CD4-positive, alpha-beta memory T cell (primary cell): ENCODE measurements at regions not wholly inside any gene's neighbourhood (a gene's known extent, or its start where the extent isn't known, plus 50 kb on each side); places are given as distances from the start of the nearest gene placed in this dataset.

Experiments used
- CTCF ChIA-PET: fragments of 350-600 bp; sonication (Branson Sonifier 250); formaldehyde crosslinking; loops from one replicate; lab custom pipeline; 2021; ENCODE audit warnings: inconsistent platforms; ENCODE audit not compliant: partially characterized antibody; lab: Charles Lee
- POLR2A ChIA-PET: fragments of 350-600 bp; sonication (Branson Sonifier 250); formaldehyde crosslinking; loops from one replicate; lab custom pipeline; 2021; ENCODE audit not compliant: partially characterized antibody; lab: Charles Lee
- DNase-seq, 5 donors: peaks; one replicate each; pipeline versions ENCODE4 v3.0.0 to v3.0.0-alpha.2; 2020 to 2022; ENCODE audit warnings: mixed read lengths in 1 of 5
- H3K27ac ChIP-seq: one replicate; pipeline ENCODE4 v1.7.0; 2013; ENCODE audit warnings: low read depth, low read length
- H3K27me3 ChIP-seq: 2 replicates; pipeline ENCODE4 v1.7.0; 2013; ENCODE audit warnings: mild to moderate bottlenecking, low read length, moderate library complexity; ENCODE audit not compliant: insufficient read depth
- H3K36me3 ChIP-seq: 2 replicates; pipeline ENCODE4 v1.7.0; 2013; ENCODE audit warnings: mild to moderate bottlenecking, low read length, moderate library complexity; ENCODE audit not compliant: insufficient read depth
- H3K4me1 ChIP-seq: 2 replicates; pipeline ENCODE4 v1.7.0; 2013; ENCODE audit warnings: mild to moderate bottlenecking, low read length, moderate library complexity; ENCODE audit not compliant: insufficient read depth
- H3K4me3 ChIP-seq, 2 donors: one replicate each; pipeline ENCODE4 v1.7.0; 2013; ENCODE audit warnings: low read length in 2 of 2, mild to moderate bottlenecking in 1 of 2
- H3K9me3 ChIP-seq, 2 donors: one replicate each; pipeline ENCODE4 v1.7.0; 2013; ENCODE audit warnings: low read length in 2 of 2, control low read depth in 1 of 2; ENCODE audit not compliant: control insufficient read depth in 1 of 2
- H3K27ac Mint-ChIP-seq, 7 donors: one replicate each; pipeline ENCODE4 v1.8.0; 2020 to 2021; ENCODE audit warnings: mixed read lengths in 7 of 7, mild to moderate bottlenecking in 6 of 7, inconsistent platforms in 3 of 7, moderate library complexity in 3 of 7
- H3K27me3 Mint-ChIP-seq, 2 donors: one replicate each; pipeline ENCODE4 v1.8.0; 2020 to 2021; ENCODE audit warnings: mixed read lengths in 2 of 2
- H3K36me3 Mint-ChIP-seq, 2 donors: one replicate each; pipeline ENCODE4 v1.8.0; 2020 to 2021; ENCODE audit warnings: mixed read lengths in 2 of 2, inconsistent platforms in 1 of 2, mild to moderate bottlenecking in 1 of 2
- H3K4me1 Mint-ChIP-seq, 4 donors: one replicate each; pipeline ENCODE4 v1.8.0; 2020 to 2021; ENCODE audit warnings: mixed read lengths in 4 of 4, mild to moderate bottlenecking in 1 of 4
- H3K4me3 Mint-ChIP-seq, 8 donors: one replicate each; pipeline ENCODE4 v1.8.0; 2020 to 2021; ENCODE audit warnings: mixed read lengths in 8 of 8, mild to moderate bottlenecking in 7 of 8, moderate library complexity in 6 of 8, inconsistent platforms in 3 of 8
- H3K9me3 Mint-ChIP-seq, 8 donors: one replicate each; pipeline ENCODE4 v1.8.0; 2020 to 2021; ENCODE audit warnings: mixed read lengths in 8 of 8, mild to moderate bottlenecking in 5 of 8, inconsistent platforms in 3 of 8, moderate library complexity in 1 of 8
- intact Hi-C: fragments of 100-400 bp; cut with micrococcal nuclease; formaldehyde crosslinking; loops from one replicate; pipeline ENCODE4 v1.15.1; 2023

DNA sequence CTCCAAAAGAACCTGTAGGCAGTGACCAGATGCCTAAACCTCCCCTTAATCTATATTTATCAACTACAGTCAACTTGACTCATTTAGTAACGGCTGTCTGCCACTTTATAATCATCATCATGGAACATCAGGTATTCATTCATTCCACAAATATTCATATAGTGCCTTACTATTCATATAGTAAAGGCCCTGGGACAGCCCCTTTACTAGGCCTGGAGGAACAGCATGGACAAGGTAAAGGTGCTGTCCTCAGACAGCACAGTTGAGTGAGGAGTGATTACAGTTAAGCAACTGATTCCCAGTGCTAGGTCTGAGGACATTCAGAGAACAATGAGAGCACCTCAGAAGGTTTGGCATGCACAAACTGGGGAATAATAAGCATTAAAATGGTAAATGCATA lies 346.5 kb upstream of the RORA start:
- H3K27ac ChIP-seq = no peak overlapping the region
- ChIA-PET CTCF (no interaction called here), POLR2A (no interaction called here)
- Mint-ChIP-seq H3K9me3 (peaks cover 0 to 9% (median 1%) of the 10 kb centered on the region in 8 donors), H3K27ac (no peak overlapping the region), H3K27me3 (peaks cover 11% of the 10 kb centered on the region in 2 donors), H3K36me3 (no peaks in the 10 kb centered on the region), H3K4me1 (no peaks in the 10 kb centered on the region), H3K4me3 (no peak overlapping the region)
- no peaks in the 10 kb centered on the region for H3K9me3 ChIP-seq
- no peaks in the 10 kb centered on the region for H3K27me3 ChIP-seq
- intact Hi-C loops = no loop called here
- H3K4me1 ChIP-seq = no peaks in the 10 kb centered on the region
- no peak for DNase-seq
- H3K4me3 ChIP-seq = no peak overlapping the region
- no peaks in the 10 kb centered on the region for H3K36me3 ChIP-seq

DNA sequence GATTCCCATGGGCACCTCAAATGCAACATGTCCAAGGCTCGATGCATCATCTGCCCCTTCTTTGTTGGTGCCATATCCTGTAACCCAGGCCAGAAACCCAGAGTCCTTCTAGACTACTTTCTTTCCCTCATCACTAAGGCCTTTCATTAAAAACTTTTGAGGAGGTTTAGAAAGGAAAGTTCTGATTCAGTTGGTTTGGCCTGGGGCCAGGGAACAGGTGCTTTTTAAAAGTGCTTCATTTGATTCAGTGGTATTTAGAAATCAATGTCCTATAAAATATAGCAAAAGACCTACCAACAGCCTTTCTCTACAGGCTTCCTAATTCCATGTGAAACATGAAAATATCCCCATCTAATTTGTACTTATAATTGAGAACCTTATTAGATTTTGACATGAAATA lies 341.9 kb upstream of the RORA start:
- no peak overlapping the region for H3K27ac ChIP-seq
- H3K4me1 ChIP-seq = no peaks in the 10 kb centered on the region
- Mint-ChIP-seq H3K4me3 (no peak overlapping the region), H3K27me3 (peaks cover 9 to 12% of the 10 kb centered on the region in 2 donors), H3K27ac (no peak overlapping the region), H3K36me3 (no peaks in the 10 kb centered on the region), H3K9me3 (peaks cover 0 to 3% (median 0%) of the 10 kb centered on the region in 8 donors), H3K4me1 (no peaks in the 10 kb centered on the region)
- CTCF ChIA-PET = no interaction called here
- H3K36me3 ChIP-seq = no peaks in the 10 kb centered on the region
- H3K4me3 ChIP-seq = no peak overlapping the region
- intact Hi-C loops = no loop called here
- no peaks in the 10 kb centered on the region for H3K27me3 ChIP-seq
- POLR2A ChIA-PET = no interaction called here
- DNase-seq = no peak
- no peaks in the 10 kb centered on the region for H3K9me3 ChIP-seq

DNA sequence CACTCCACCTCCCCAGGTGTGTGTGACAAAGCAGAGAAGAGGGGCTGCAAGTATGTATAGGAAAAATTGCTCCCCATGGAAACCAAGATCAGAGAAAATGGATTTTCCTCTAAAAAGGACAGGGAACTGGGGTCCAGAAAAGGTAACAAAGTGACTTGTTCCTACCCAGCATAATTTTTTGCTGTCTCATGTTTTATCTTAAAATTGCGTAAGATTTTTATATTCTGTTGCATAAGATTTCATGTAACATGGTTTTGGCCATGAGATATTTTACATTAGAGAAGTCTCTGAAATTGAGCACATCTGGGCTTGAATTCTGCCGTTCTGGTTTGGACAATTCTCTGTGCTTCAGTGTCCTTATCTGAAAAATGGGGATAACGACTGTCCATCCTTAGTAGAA lies 335.7 kb upstream of the RORA start:
- POLR2A ChIA-PET = no interaction called here
- Mint-ChIP-seq H3K36me3 (no peaks in the 10 kb centered on the region), H3K4me1 (no peaks in the 10 kb centered on the region), H3K27ac (no peak overlapping the region), H3K27me3 (peaks cover 7 to 8% of the 10 kb centered on the region in 2 donors), H3K9me3 (no peaks in the 10 kb centered on the region), H3K4me3 (no peak overlapping the region)
- Histone ChIP-seq H3K4me1 (no peaks in the 10 kb centered on the region), H3K4me3 (no peak overlapping the region), H3K36me3 (no peaks in the 10 kb centered on the region), H3K9me3 (no peaks in the 10 kb centered on the region), H3K27ac (no peak overlapping the region), H3K27me3 (no peaks in the 10 kb centered on the region)
- DNase-seq = no peak
- intact Hi-C loops = no loop called here
- CTCF ChIA-PET = no interaction called here

DNA sequence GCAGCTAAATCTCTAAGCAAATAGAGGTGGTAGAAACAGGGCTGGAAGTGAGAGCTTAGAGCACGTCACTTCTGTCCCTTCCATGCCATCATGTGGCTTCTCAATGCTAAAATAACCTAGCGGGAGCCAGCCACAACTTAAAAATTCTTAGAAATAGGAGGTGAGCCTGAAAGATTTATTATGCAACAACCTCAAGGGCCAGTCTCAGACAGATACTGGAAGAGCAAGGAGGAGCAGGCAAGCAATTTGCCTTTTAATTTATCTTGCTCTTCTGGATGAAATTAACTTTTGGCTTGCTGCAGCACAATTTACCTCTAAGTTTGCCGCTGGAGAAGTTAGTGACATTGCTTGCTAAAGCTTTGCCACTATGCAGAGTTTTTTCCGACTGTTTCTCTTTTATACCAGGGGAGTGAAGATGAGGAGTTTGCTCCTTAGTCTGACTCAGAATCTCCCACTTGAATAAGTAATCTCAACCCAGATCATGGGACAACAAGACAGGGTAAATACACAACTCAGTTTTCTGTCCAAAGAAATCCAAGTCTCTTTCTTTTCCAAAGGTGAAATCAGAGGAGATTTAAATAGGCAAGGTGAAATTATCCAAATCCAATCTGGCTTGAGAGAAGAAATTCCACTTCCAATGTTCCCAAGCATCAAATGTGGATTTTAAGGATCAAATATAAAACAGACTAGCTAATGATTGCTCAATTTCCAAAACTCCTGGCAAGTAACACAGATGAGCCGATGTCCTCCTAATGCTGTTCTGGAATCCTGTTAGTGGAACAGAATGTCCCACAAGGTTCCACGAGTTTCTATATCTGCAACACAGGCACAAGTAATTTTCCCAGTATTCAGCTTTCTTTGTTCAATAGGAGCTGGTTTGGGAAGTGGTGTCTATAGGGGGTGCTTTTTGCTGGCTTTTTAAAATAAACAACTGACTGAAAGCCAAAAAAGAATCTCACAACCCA lies 329.4 kb upstream of the RORA start:
- peaks cover 0 to 4% (median under 1%) of the 10 kb centered on the region in 4 donors for H3K4me1 Mint-ChIP-seq
- Histone ChIP-seq H3K9me3 (no peaks in the 10 kb centered on the region), H3K36me3 (no peaks in the 10 kb centered on the region), H3K27ac (no peak overlapping the region), H3K4me1 (no peaks in the 10 kb centered on the region), H3K27me3 (no peaks in the 10 kb centered on the region), H3K4me3 (no peak overlapping the region)
- no peak overlapping the region for H3K27ac Mint-ChIP-seq
- H3K27me3 Mint-ChIP-seq = peaks cover 5 to 6% of the 10 kb centered on the region in 2 donors
- ChIA-PET POLR2A (no interaction called here), CTCF (no interaction called here)
- DNase-seq = no peak
- no peak overlapping the region for H3K4me3 Mint-ChIP-seq
- no peaks in the 10 kb centered on the region for H3K36me3 Mint-ChIP-seq
- H3K9me3 Mint-ChIP-seq = no peaks in the 10 kb centered on the region
- intact Hi-C loops = no loop called here

DNA sequence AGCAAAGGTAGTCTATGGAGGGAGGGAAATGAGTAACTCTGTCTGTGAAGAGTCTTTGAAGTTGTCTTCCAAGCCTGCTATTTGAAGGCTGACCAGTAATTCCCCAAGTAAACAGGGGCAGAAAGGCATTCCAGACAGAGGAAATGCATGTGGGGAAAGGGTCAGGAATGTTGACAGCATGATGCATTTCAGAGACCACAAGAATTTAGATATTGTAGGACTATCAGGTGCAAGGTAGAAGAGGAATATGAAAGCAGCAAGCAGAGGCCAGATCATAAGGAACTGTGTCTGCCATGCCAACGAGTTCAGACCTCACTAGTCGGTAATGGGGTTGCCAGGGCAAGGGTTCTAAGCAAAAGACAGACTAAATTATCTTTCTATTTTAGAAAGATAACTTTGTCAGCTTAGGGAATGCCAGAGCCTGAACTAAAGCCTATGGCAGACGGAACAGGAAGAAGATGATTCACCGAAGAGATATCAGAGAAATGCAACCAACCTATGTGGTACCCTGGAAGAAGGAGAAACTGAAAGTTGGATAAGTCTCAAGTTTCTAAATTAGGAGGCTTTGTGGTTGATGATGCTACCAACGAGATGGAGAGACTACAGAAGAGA lies 327.0 kb upstream of the RORA start:
- H3K27me3 ChIP-seq = no peaks in the 10 kb centered on the region
- no peak overlapping the region for H3K27ac ChIP-seq
- H3K36me3 ChIP-seq = no peaks in the 10 kb centered on the region
- no peak for DNase-seq
- H3K4me1 Mint-ChIP-seq = peaks cover 0 to 4% (median under 1%) of the 10 kb centered on the region in 4 donors
- H3K27ac Mint-ChIP-seq = no peak overlapping the region
- H3K4me3 Mint-ChIP-seq = peak overlapping the region in 1 of 8 donors; percentile 14
- H3K4me3 ChIP-seq = no peak overlapping the region
- H3K27me3 Mint-ChIP-seq = peaks cover 3 to 5% of the 10 kb centered on the region in 2 donors
- no peaks in the 10 kb centered on the region for H3K4me1 ChIP-seq
- peaks cover 0 to under 1% (median 0%) of the 10 kb centered on the region in 8 donors for H3K9me3 Mint-ChIP-seq
- no peaks in the 10 kb centered on the region for H3K36me3 Mint-ChIP-seq
- no peaks in the 10 kb centered on the region for H3K9me3 ChIP-seq
- CTCF ChIA-PET = no interaction called here
- intact Hi-C loops = no loop called here
- POLR2A ChIA-PET = no interaction called here

DNA sequence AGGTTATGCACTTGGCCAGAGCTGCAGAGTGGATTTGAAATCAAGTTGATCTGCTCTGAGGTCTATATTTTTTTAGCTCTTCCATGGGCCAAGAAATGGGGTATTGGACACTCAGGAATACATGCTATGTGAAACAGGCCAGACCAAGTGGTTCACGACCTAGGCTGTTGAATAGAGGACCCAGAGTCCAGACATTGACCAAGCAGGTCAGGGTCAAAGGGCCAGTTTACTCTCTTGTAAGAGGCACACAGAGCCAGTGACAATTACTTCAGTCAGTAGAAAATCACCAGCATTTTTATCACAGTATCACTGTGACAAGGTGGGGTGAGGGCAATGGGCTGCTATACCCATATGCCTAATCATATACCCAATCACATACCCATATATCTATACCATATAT lies 320.6 kb upstream of the RORA start:
- H3K36me3 ChIP-seq = no peaks in the 10 kb centered on the region
- H3K27ac Mint-ChIP-seq = no peak overlapping the region
- no peak overlapping the region for H3K4me3 Mint-ChIP-seq
- no peaks in the 10 kb centered on the region for H3K4me1 Mint-ChIP-seq
- intact Hi-C loops = no loop called here
- H3K36me3 Mint-ChIP-seq = no peaks in the 10 kb centered on the region
- ChIA-PET POLR2A (no interaction called here), CTCF (no interaction called here)
- no peaks in the 10 kb centered on the region for H3K4me1 ChIP-seq
- no peak overlapping the region for H3K27ac ChIP-seq
- H3K9me3 Mint-ChIP-seq = peaks cover 0 to 3% (median 0%) of the 10 kb centered on the region in 8 donors
- no peak overlapping the region for H3K4me3 ChIP-seq
- H3K9me3 ChIP-seq = no peaks in the 10 kb centered on the region
- H3K27me3 Mint-ChIP-seq = peaks cover 8 to 13% of the 10 kb centered on the region in 2 donors
- DNase-seq = no peak
- no peaks in the 10 kb centered on the region for H3K27me3 ChIP-seq

DNA sequence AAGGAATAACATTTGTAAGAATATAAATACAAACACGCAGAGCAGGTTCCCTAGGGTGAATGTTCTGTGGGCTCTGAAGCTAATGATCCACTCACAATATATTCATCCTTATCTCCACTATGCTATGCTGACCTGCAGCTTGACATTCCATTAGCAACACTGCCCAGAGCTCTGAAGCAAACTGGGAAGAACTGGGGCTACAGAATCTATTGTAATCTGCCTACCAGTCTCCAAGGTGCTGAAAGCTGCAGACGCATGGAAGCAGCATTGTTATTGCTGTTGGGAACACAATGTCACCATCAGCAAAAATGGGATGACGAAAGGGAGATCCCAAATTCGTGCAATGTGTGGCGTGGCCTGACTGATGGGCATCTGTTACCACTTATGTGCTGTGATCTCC lies 316.7 kb upstream of the RORA start:
- Mint-ChIP-seq H3K9me3 (peaks cover 0 to 1% (median 0%) of the 10 kb centered on the region in 8 donors), H3K27me3 (peaks cover 5 to 7% of the 10 kb centered on the region in 2 donors), H3K4me3 (no peak overlapping the region), H3K36me3 (no peaks in the 10 kb centered on the region), H3K4me1 (no peaks in the 10 kb centered on the region), H3K27ac (no peak overlapping the region)
- intact Hi-C loops = no loop called here
- no peak for DNase-seq
- H3K27me3 ChIP-seq = no peaks in the 10 kb centered on the region
- H3K27ac ChIP-seq = no peak overlapping the region
- H3K36me3 ChIP-seq = no peaks in the 10 kb centered on the region
- no peak overlapping the region for H3K4me3 ChIP-seq
- H3K4me1 ChIP-seq = no peaks in the 10 kb centered on the region
- POLR2A ChIA-PET = no interaction called here
- no peaks in the 10 kb centered on the region for H3K9me3 ChIP-seq
- CTCF ChIA-PET = no interaction called here
